Cardiac fibroblast (primary cell): ENCODE measurements at regions not wholly inside any gene's neighbourhood (a gene's known extent, or its start where the extent isn't known, plus 50 kb on each side); places are given as distances from the start of the nearest gene placed in this dataset.
A peak's percentile ranks its signal among the peaks of the same experiment; 100 is the strongest.

Experiments
- DNase-seq, 2 donors: peaks; one replicate each; pipeline versions ENCODE4 v3.0.0 to v3.0.0-alpha.2; 2010; ENCODE audit warnings: low read depth in 2 of 2
- H3K4me3 ChIP-seq, 2 donors: replicated peaks in 1 of 2; 1 replicate in 1 of 2; 2 replicates in 1 of 2; pipeline ENCODE4 v1.5.1; 2011; ENCODE audit warnings: low read depth in 2 of 2, low read length in 2 of 2, mild to moderate bottlenecking in 2 of 2, moderate library complexity in 1 of 2
- CTCF ChIP-seq: IDR thresholded peaks from one replicate; pipeline ENCODE4 v1.5.1; 2011; ENCODE audit warnings: low read depth, mild to moderate bottlenecking, low read length, inconsistent platforms

GRCh38 chr6:79824202-79824601, 123.2 kb downstream of the ELOVL4 start:
- peak in 1 of 2 donors; percentile 38 for DNase-seq
- TF ChIP-seq CTCF, result no peak
- H3K4me3 ChIP-seq, result no peak overlapping the region

- peak; percentile 8 to 33 for DNase-seq
- TF ChIP-seq CTCF, result no peak
- H3K4me3 ChIP-seq, result no peak overlapping the region
These were observed 125.5 kb downstream of the ELOVL4 start for GRCh38 chr6:79821859-79822258.

GRCh38 chr6:79818471-79818870, 128.9 kb downstream of the ELOVL4 start:
- no peak for TF ChIP-seq CTCF
- no peak overlapping the region for H3K4me3 ChIP-seq
- DNase-seq, result no peak

GRCh38 chr6:79814940-79815339, 132.4 kb downstream of the ELOVL4 start:
- H3K4me3 ChIP-seq, result no peak overlapping the region
- no peak for TF ChIP-seq CTCF
- no peak for DNase-seq

GRCh38 chr6:79813854-79814709, 133.3 kb downstream of the ELOVL4 start:
- peak; percentile 83 for TF ChIP-seq CTCF
- DNase-seq, result peak; percentile 75 to 77
- H3K4me3 ChIP-seq, result no peak overlapping the region

- DNase-seq, result peak in 1 of 2 donors; percentile 21
- H3K4me3 ChIP-seq, result no peak overlapping the region
- TF ChIP-seq CTCF, result no peak
These were observed 134.1 kb downstream of the ELOVL4 start for GRCh38 chr6:79813143-79813850.
